HL-60 (cell line): ENCODE measurements at regions not wholly inside any gene's neighbourhood (a gene's known extent, or its start where the extent isn't known, plus 50 kb on each side); places are given as distances from the start of the nearest gene placed in this dataset.

Experiments used
- DNase-seq, 2 experiments: peaks; one replicate each; pipeline ENCODE4 v3.0.0-alpha.2; 2010 to 2020; ENCODE audit warnings: low read depth in 1 of 2, low spot score in 1 of 2
- H3K27ac ChIP-seq: fragments of 250-450 bp; sonication (Bioruptor Pico); replicated peaks from 2 replicates; pipeline ENCODE4 v1.5.1; 2020; ENCODE audit warnings: mild to moderate bottlenecking, moderate library complexity
- H3K27me3 ChIP-seq: fragments of 250-450 bp; sonication (Bioruptor Pico); 2 replicates; pipeline ENCODE4 v1.5.1; 2021; ENCODE audit warnings: mild to moderate bottlenecking, moderate library complexity; ENCODE audit not compliant: insufficient read depth, poor library complexity, severe bottlenecking
- H3K4me3 ChIP-seq: replicated peaks from 2 replicates; pipeline ENCODE4 v1.5.1; 2011; ENCODE audit warnings: mild to moderate bottlenecking, control low read depth, low read length; ENCODE audit not compliant: insufficient read depth
- GABPA ChIP-seq: IDR thresholded peaks from 2 replicates; pipeline ENCODE4 v1.6.1; 2012; ENCODE audit warnings: low read depth
- POLR2AphosphoS5 ChIP-seq: IDR thresholded peaks from 2 replicates; pipeline ENCODE4 v1.6.1; 2012; ENCODE audit warnings: low read depth
- SPI1 ChIP-seq: IDR thresholded peaks from 2 replicates; pipeline ENCODE4 v1.6.1; 2012; ENCODE audit warnings: low read depth, mild to moderate bottlenecking, borderline replicate concordance
- TF ChIP-seq, protein P1 (sequence below): IDR thresholded peaks from one replicate; pipeline ENCODE4 v1.5.1; 2011; ENCODE audit warnings: low read length, control low read depth, inconsistent platforms; ENCODE audit not compliant: insufficient read depth
- TF ChIP-seq, protein P2 (sequence below): IDR thresholded peaks from 2 replicates; pipeline ENCODE4 v1.6.1; 2012; ENCODE audit warnings: low read depth; ENCODE audit not compliant: insufficient replicate concordance

DNA sequence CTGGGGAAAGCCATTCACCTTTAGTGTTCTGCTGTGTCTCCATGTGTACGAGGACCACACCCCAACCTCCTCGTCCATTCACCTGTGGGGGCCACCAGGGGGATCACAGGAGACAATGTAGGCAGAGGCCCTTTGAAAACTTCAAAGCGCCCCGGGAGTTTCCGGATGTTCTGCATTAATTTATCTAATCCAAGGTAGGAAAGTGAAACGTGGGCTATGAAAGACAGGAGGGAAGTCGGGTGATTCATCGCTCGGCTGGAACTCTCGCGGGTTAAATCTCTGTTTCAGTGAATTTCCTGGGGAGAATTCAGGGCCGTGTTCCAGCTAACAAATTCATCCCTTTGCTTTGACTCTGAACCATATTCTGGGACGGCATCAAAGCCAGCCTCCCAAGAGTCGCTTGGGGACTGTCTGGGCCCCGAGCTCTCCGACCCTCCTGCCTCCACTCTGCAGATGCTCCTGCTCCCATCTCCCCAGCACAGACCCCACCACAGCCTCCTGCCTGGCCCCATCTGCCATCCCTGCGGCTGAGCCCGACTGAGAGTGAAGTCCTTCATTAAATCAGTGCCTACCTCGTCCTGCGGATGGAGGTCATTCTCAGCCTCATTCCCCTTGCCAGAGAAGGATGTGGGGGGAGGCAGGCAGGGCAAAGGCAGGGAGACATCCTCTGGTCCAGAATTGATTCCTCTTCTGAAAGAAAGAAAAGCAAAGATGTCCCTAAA lies 114.1 kb upstream of the CARD11 start:
- Histone ChIP-seq H3K4me3 (no peak overlapping the region), H3K27ac (no peak overlapping the region), H3K27me3 (peaks cover 3% of the 10 kb centered on the region)
- DNase-seq, result no peak
- TF ChIP-seq SPI1 (no peak), GABPA (no peak), POLR2AphosphoS5 (no peak)
- TF ChIP-seq, protein P1, sequence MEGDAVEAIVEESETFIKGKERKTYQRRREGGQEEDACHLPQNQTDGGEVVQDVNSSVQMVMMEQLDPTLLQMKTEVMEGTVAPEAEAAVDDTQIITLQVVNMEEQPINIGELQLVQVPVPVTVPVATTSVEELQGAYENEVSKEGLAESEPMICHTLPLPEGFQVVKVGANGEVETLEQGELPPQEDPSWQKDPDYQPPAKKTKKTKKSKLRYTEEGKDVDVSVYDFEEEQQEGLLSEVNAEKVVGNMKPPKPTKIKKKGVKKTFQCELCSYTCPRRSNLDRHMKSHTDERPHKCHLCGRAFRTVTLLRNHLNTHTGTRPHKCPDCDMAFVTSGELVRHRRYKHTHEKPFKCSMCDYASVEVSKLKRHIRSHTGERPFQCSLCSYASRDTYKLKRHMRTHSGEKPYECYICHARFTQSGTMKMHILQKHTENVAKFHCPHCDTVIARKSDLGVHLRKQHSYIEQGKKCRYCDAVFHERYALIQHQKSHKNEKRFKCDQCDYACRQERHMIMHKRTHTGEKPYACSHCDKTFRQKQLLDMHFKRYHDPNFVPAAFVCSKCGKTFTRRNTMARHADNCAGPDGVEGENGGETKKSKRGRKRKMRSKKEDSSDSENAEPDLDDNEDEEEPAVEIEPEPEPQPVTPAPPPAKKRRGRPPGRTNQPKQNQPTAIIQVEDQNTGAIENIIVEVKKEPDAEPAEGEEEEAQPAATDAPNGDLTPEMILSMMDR, result no peak
- TF ChIP-seq, protein P2, sequence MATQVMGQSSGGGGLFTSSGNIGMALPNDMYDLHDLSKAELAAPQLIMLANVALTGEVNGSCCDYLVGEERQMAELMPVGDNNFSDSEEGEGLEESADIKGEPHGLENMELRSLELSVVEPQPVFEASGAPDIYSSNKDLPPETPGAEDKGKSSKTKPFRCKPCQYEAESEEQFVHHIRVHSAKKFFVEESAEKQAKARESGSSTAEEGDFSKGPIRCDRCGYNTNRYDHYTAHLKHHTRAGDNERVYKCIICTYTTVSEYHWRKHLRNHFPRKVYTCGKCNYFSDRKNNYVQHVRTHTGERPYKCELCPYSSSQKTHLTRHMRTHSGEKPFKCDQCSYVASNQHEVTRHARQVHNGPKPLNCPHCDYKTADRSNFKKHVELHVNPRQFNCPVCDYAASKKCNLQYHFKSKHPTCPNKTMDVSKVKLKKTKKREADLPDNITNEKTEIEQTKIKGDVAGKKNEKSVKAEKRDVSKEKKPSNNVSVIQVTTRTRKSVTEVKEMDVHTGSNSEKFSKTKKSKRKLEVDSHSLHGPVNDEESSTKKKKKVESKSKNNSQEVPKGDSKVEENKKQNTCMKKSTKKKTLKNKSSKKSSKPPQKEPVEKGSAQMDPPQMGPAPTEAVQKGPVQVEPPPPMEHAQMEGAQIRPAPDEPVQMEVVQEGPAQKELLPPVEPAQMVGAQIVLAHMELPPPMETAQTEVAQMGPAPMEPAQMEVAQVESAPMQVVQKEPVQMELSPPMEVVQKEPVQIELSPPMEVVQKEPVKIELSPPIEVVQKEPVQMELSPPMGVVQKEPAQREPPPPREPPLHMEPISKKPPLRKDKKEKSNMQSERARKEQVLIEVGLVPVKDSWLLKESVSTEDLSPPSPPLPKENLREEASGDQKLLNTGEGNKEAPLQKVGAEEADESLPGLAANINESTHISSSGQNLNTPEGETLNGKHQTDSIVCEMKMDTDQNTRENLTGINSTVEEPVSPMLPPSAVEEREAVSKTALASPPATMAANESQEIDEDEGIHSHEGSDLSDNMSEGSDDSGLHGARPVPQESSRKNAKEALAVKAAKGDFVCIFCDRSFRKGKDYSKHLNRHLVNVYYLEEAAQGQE, result no peak

DNA sequence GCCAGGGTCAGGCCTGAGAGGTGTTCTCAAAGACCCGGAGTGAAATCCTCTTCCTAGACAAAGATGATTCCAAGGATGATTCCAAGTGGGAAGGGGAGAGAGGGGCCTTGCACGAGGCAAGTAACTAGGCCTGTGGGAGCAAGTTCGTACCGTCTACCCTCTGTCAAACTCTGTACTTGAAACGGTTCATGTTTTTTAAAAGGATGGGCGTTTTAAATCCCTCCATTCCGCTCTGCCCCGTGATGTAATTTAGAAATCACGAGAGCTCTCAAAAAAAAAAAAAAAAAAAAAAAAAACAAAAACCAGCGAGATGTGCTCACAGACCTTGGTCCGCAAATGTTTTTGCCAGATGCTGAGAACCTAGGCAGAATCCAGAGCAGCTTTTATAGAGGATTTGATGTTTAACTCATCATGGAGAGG lies 114.7 kb upstream of the CARD11 start:
- TF ChIP-seq POLR2AphosphoS5 (no peak), GABPA (no peak), SPI1 (no peak)
- TF ChIP-seq, protein P1, result no peak
- TF ChIP-seq, protein P2, result no peak
- H3K4me3 ChIP-seq, result no peak overlapping the region
- H3K27me3 ChIP-seq, result peaks cover 3% of the 10 kb centered on the region
- DNase-seq, result no peak
- H3K27ac ChIP-seq, result no peak overlapping the region

DNA sequence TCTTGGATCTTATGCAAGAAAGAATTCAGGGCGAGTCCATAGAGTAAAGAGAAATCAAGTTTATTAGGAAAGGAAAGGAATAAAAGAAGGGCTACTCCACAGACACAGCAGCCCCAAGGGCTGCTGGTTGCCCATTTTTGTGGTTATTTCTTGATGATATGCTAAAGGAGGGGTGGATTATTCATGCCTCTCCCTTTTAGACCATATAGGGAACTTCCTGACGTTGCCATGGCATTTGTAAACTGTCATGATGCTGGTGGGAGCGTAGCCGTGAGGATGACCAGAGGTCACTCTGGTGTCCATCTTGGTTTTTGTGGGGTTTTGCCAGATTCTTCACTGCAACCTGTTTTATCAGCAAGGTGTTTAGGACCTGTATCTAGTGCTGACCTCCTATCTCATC lies 115.4 kb upstream of the CARD11 start:
- Histone ChIP-seq H3K27me3 (peaks cover 3% of the 10 kb centered on the region), H3K27ac (no peak overlapping the region), H3K4me3 (no peak overlapping the region)
- no peak for TF ChIP-seq SPI1
- TF ChIP-seq, protein P2, result no peak
- no peak for TF ChIP-seq GABPA
- TF ChIP-seq, protein P1, result no peak
- TF ChIP-seq POLR2AphosphoS5, result no peak
- no peak for DNase-seq
